GM08714 (cell line): ENCODE measurements at regions not wholly inside any gene's neighbourhood (a gene's known extent, or its start where the extent isn't known, plus 50 kb on each side); places are given as distances from the start of the nearest gene placed in this dataset.

Experiments
- H3K4me3 ChIP-seq: fragments of 200-500 bp; sonication (Bioruptor generic); 2 replicates; pipeline ENCODE4 v1.5.1; 2014; ENCODE audit warnings: mild to moderate bottlenecking, low read length, inconsistent platforms
- ZNF274 ChIP-seq: IDR thresholded peaks from 2 replicates; pipeline ENCODE4 v1.6.1; 2012; ENCODE audit warnings: mild to moderate bottlenecking, low read depth, low read length

GRCh38 chr14:97354119-97354722 lies 557.0 kb downstream of the VRK1 start:
- H3K4me3 ChIP-seq: no peak overlapping the region
- TF ChIP-seq ZNF274: no peak

- TF ChIP-seq ZNF274: no peak
- no peak overlapping the region for H3K4me3 ChIP-seq
Measured at GRCh38 chr14:97359341-97359740, 562.2 kb downstream of the VRK1 start.

DNA sequence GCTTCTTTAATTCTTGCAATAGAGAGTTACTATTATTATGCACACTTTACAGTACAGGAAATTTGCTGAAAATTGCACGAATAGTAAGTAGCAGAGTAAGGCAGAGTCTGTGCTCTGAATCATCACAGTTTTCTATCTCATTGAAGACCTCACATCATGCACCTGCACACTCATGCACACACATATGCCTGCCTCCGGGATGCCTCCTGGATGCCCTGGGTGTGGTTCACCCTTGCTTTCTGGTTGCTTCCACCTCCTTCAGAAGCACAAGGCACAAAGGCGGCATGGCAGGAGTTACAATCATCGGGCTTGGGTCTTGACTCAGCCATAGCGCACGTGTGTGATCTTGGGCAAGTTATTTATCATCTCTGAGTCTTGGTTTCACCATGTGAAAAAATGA lies 564.0 kb downstream of the VRK1 start:
- no peak overlapping the region for H3K4me3 ChIP-seq
- TF ChIP-seq ZNF274: no peak

DNA sequence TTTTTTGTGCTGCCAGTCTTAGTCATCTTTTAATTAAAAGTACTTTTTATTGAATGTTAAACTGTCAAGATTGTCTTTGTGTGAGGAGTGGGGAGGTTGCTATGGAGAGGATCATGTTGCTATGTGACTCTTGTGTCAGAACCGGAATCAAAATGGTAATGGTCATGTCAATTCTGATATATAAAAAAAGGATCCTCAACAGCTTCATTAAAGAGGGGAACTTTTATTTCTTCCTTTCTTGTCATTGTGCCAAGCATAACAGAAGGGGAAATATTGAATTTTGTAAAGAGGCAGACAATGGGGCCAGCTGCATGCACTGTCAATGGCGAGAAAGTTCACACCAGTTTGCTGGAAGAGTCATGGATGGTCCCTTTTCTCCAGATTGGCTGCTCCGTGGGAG lies 564.8 kb downstream of the VRK1 start:
- H3K4me3 ChIP-seq: no peak overlapping the region
- TF ChIP-seq ZNF274: no peak

GRCh38 chr14:97366400-97366799 lies 569.2 kb downstream of the VRK1 start:
- TF ChIP-seq ZNF274: no peak
- H3K4me3 ChIP-seq: no peak overlapping the region

DNA sequence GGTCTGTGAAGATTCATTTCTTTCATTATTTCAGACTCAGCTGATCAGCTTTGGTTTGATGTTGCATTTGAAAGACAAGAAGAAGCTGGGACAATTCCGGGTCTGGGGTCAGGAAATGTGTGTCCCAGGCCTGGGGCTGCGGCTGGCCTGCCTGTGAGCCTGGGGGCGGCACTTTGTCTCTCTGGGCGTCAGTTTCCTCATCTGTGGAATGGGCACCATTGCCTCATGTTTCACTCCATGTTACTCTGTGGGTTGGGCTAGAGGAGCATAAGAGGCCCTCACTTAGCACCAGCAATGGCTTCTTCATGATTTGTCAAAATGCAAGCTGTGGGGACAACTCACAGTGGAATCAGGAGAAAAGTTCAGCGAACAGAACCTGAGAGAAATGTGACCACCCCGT lies 570.1 kb downstream of the VRK1 start:
- H3K4me3 ChIP-seq: no peak overlapping the region
- TF ChIP-seq ZNF274: no peak

DNA sequence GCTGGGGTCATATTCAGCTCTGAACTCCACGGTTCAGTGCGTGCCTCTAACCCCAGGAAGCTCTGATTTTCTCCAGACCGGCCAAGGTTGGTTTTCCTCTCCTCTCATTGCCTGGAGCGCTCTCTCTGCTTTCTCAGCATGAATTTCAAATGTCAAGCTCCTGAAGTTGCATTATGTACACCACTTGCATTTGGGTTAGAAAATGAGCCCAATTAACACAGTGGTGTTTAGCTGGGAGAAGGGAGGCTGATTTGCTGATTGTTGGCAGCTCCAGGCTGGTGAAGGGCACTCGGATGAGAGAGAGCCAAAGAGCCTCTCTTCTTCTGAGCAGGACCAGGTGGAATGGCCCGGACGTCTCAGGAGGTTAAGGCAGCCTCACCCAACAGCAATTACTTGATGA lies 570.9 kb downstream of the VRK1 start:
- no peak for TF ChIP-seq ZNF274
- H3K4me3 ChIP-seq: no peak overlapping the region

DNA sequence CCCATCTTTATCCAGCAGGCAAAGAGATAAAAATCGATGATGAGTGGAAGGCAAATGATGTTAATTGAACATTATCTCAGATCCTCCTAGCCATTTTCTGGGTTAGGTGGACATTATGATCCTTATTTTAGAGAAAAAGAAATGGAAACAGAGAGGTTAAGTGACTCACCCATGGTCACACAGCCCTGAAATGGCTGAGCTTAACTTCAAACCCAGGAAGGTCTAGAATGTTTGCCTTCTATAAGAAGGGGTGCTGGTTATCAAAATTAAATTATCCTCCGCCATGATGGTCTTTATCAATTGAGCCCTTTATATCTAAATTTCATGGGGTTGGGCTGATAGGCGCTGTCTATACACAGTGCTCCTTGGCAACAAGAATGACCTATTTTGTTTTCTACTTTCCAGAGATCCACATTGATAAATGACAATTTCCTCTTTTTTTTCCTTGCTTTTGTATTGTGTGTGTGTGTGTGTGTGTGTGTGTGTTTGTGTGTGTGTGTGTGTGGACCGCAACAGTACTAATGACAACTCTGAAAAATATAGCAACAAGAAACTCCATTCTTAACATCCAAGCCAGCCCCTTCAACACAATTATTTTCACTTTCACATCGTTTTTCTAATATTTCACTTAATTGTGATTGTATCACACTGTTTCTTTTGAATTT lies 571.9 kb downstream of the VRK1 start:
- H3K4me3 ChIP-seq: no peak overlapping the region
- TF ChIP-seq ZNF274: no peak

- no peak overlapping the region for H3K4me3 ChIP-seq
- TF ChIP-seq ZNF274: no peak
Measured at GRCh38 chr14:97369901-97370300, 572.7 kb downstream of the VRK1 start.

DNA sequence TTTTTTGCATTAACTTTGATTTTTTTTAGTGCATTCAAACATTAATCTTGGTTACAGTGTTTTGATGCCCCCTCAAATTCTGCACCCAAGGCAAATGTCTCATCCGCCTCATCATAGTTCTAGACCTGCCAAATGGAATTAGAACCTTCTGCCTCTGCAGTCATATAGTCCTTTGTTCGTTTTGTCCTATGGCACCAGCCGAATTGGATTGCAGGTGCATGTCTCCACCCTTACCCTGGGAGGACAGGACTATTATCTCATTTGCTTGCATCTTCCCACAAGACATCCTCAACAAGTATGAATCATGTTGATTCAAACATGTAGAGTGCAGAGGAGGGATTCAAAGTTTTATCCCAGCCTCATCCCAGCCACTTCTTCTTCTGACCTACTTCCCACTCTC lies 579.1 kb downstream of the VRK1 start:
- no peak overlapping the region for H3K4me3 ChIP-seq
- no peak for TF ChIP-seq ZNF274

- no peak overlapping the region for H3K4me3 ChIP-seq
- no peak for TF ChIP-seq ZNF274
Measured at GRCh38 chr14:97377550-97377949, 580.4 kb downstream of the VRK1 start.

DNA sequence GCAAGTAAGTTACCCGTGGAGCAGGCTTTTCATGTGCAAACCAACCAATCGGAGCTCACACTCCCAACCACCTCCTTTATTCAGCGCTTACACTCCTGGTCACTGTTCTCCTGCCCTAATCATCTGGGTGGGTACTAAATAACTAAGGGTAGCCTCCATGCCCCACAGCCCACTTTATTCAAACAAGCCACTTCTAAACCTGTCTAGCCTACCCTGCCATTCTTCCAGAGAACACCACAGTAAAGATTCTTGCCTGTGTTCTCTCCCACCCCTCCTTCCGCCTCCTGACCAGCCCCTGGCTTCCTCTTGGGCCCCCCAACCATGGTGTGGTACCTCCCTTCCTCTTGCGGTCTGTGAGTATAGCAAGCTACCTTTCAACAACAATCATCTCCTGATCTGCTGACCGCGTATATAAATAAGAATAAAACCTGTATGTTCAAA lies 581.9 kb downstream of the VRK1 start:
- no peak overlapping the region for H3K4me3 ChIP-seq
- TF ChIP-seq ZNF274: no peak

GRCh38 chr14:97380539-97380941 lies 583.4 kb downstream of the VRK1 start:
- no peak for TF ChIP-seq ZNF274

DNA sequence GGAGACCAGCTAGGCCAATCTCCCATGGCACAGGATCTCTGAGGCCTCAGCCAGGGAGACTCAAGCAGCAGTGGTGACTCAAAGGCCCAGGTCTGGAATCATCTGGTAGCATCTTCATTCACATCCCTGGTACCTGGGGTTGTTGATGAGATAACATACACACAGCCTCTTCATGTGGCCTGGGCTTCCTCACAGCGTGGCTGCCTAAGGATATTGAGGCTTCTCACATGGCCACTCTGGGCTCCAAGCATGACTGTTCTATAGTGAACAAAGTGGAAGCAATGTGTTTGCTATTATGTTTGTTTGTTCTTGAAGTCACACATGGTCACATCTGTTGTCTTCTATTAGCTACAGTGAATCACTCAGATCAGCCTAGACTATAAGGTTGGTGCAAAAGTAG lies 584.1 kb downstream of the VRK1 start:
- no peak for TF ChIP-seq ZNF274
- H3K4me3 ChIP-seq: no peak overlapping the region

More at GRCh38 chr14:97380539-97380941, 583.4 kb downstream of the VRK1 start:
- H3K4me3 ChIP-seq: no peak overlapping the region

- no peak for TF ChIP-seq ZNF274
- H3K4me3 ChIP-seq: no peak overlapping the region
Measured at GRCh38 chr14:97382616-97383226, 585.5 kb downstream of the VRK1 start.
